HG02870 (cell line): ENCODE measurements at regions not wholly inside any gene's neighbourhood (a gene's known extent, or its start where the extent isn't known, plus 50 kb on each side); places are given as distances from the start of the nearest gene placed in this dataset.

Experiments used
- ATAC-seq: cut with Tn5 transposase; IDR thresholded peaks from one replicate; pipeline ENCODE4 v1.9.1; 2021; ENCODE audit warnings: mild to moderate bottlenecking, moderate library complexity; ENCODE audit not compliant: unreplicated experiment

DNA sequence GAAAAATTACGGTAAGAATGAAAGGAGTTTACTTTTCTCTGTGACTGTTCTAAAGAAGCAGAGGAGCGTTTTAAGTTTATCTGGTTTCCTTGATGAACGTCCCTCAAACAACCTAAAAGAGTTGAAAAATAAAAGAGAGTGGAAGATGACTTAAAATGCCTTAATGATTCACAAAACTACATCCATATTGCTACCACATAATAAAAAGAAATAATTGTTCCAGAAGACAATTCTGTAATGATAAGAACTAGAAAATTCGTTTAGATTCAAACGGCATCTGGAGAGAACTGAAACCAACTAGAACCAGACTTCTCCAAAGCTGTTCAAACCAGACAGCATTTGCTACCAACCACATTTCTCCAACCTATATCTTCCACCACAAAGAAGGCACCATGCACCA, 68.1 kb downstream of the TEKT4 start:
- ATAC-seq, result no peak

DNA sequence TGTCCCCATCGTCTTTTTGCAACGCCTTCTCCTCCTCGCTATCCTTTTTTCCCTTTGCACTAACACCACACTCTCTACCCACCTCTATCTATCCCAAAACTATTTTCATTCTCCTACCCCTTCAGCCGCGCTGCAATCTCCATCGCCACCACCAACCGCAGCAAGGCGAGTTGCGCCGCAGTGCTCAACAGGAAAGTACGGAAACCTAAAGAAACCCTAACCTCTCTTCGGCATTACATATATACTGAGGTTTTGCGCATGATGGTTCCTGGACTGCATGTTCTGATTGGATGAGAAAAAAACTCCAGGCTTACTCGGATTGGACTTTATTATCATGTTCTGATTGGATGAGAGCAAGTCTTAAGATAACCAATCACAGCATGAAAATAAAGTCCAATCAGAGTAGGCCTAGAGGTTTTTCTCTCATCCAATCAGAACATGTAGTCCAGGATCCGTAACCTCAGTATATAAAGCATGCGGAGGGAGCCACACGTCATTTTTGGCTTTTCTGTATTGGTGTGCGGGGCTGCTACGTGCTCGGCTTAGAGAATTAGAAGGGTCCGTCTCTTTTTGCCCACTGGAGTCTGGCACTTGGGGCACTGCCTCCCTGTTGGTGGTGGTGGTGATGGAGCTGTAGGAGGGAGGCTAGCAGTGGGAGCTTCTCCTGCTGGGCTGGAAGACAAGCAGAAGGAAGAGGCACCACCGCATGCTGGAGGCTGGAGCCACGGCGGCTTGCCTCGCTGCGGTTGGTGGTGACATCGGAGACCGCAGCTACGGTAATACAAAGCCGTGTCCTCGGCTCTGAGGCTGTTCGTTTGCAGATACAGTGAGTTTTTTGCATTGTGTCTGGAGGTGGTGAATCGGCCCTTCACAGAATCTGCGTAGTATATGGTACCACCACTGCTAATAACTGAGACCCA, 76.1 kb downstream of the TEKT4 start:
- no peak for ATAC-seq

GRCh38 chr2:94955702-94956101, 69.8 kb upstream of the MAL start:
- ATAC-seq, result no peak

GRCh38 chr2:94956797-94957391, 68.6 kb upstream of the MAL start:
- ATAC-seq, result peak; percentile 76

DNA sequence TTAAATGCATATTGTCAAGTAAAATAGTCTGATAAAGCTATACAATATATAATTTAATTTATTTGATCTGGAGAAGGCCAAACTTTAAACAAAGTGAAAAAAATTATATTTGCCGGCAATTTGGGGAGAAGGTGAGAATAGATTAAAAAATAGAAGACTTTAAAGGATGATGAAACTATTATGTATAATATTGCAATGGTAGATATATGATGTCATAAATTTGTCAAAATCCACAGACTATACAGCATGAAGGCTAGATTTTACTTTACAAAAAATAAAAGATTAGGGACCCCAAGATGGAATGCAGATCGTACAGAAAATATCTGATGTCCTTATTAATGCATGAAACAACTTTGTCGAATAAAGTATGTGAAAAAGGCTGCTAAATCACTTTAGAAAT, 67.3 kb upstream of the MAL start:
- no peak for ATAC-seq

DNA sequence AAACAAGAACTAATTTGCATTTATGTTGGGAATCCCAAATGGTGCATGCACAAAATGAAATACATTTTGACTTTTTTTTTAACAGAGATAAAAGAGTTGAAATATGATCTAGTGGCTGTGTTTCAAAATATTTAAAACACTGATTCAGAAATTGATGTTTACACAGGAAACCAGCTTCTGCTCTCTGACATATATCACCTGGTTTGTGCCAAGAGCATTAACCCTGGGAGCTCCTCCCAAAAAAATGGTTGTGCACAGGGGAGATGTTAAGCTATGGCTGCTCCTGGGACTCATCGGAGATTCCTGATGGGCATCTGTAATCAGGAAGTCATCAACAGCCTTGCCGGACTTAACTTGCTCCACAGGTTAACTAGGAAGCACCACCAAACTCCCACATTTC, 65.2 kb upstream of the MAL start:
- no peak for ATAC-seq

DNA sequence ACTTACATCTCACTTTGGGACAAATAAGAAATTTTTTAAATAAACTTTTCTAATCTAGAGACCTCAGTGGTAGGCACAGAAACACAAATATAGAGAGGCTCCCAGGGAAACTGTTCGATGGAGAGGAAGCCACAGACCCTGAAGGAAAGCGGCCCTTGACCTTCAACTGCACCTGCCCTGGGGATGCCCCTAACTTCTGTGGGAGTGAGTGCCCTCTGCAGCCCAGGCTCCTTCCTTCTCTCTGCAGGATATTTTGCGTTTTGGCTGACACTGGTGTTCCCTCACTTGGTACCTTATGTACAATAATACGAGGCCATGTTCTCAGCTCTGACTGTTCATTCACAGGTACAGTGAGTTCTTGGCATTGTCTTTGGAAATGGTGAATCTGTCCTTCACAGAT, 64.8 kb upstream of the MAL start:
- no peak for ATAC-seq

GRCh38 chr2:94964193-94964592, 61.3 kb upstream of the MAL start:
- no peak for ATAC-seq

GRCh38 chr2:94966689-94967088, 58.8 kb upstream of the MAL start:
- ATAC-seq, result no peak

DNA sequence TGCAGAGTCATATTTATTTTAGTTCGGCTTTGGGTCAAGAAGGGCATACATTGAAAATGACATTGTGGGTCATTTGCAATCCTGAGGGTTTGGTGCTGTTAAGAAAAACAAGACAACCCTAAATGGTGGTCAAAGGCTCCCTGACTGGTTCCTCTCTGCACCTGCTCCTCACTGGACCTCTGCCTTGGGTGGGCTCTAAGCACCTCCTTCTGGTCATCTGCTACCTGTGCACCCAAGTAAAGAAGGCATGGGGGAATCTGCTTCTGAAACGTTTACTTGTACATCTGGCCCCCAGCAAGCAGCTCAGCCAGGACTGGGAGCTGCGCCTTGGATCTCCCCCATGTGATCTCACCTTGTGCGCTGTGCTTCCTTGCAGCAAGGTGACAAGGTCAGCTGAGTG, 55.2 kb upstream of the MAL start:
- ATAC-seq, result no peak
